Peyer's patch (tissue), 4 donors: ENCODE measurements at regions not wholly inside any gene's neighbourhood (a gene's known extent, or its start where the extent isn't known, plus 50 kb on each side); places are given as distances from the start of the nearest gene placed in this dataset.

Experiments
- DNase-seq, 3 donors: peaks; one replicate each; pipeline ENCODE4 v3.0.0-alpha.2; 2017 to 2019
- H3K27ac ChIP-seq, 4 donors: fragments of 200-600 bp; sonication (generic); one replicate each; pipeline ENCODE4 v1.5.1; 2016 to 2019
- H3K27me3 ChIP-seq, 2 donors: fragments of 200-600 bp; sonication (generic); one replicate each; pipeline ENCODE4 v1.5.1; 2019
- H3K36me3 ChIP-seq, 3 donors: fragments of 200-600 bp; sonication (generic); one replicate each; pipeline ENCODE4 v1.5.1; 2016 to 2019
- H3K4me1 ChIP-seq, 4 donors: fragments of 200-600 bp; sonication (generic); one replicate each; pipeline ENCODE4 v1.5.1; 2016 to 2019
- H3K4me3 ChIP-seq, 4 donors: fragments of 200-600 bp; sonication (generic); 1 replicate in 3 of 4; 2 replicates in 1 of 4; pipeline ENCODE4 v1.5.1; 2016 to 2019; ENCODE audit warnings: mild to moderate bottlenecking in 1 of 4
- H3K9me3 ChIP-seq, 4 donors: fragments of 200-600 bp; sonication (generic); one replicate each; pipeline ENCODE4 v1.5.1; 2016 to 2019; ENCODE audit warnings: mild to moderate bottlenecking in 1 of 4
- POLR2A ChIP-seq, 2 donors: fragments of 450-650 bp; IDR thresholded peaks; one replicate each; pipeline ENCODE4 v1.5.1; 2017; ENCODE audit warnings: antibody characterized with exemption in 2 of 2, mild to moderate bottlenecking in 2 of 2, moderate library complexity in 2 of 2
- TF ChIP-seq, protein P1 (sequence below), 6 experiments: fragments of 450-650 bp in 4 of 6; fragments of 200-600 bp in 2 of 6; sonication (generic) in 1 of 6; IDR thresholded peaks; one replicate each; pipeline ENCODE4 v1.5.1; 2017 to 2019; ENCODE audit warnings: antibody characterized with exemption in 6 of 6, mild to moderate bottlenecking in 3 of 6, moderate library complexity in 1 of 6

DNA sequence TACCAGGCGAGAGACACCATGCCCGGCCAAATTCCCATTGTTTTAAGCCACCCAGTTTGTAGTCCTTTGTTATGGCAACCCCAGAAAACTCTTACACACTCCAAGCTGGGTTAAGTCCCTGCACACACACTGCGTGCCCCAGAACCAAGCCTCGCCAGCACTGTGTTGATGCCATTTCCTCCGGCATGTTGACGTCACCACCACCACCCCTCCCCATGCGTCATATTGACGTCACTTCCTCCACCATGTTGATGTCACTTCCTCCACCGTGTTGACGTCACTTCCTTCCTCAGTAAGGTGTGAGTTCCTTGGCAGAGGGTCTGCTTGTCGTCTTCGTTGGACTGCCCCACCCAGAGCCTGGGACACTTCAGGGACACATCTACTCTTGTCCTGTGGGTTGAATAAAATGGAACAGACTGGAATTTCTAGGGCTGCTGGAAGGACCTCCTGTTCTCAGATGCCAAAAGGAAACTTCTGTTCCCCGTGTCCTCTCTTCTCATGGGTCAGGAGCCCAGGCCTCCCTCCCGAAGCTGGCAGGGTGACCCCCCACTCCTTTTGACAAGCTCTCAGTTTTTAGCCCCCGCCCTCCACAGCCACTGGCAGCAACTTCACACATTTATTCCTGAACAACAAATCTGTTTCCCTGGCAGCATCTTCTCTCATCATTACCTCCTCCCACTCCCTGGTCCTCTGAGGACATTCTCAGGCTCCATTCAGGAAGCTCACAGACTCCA, 643.3 kb downstream of the NPHP4 start:
- no peaks in the 10 kb centered on the region for H3K36me3 ChIP-seq
- no peak for DNase-seq
- H3K27ac ChIP-seq: no peak overlapping the region
- TF ChIP-seq, protein P1, sequence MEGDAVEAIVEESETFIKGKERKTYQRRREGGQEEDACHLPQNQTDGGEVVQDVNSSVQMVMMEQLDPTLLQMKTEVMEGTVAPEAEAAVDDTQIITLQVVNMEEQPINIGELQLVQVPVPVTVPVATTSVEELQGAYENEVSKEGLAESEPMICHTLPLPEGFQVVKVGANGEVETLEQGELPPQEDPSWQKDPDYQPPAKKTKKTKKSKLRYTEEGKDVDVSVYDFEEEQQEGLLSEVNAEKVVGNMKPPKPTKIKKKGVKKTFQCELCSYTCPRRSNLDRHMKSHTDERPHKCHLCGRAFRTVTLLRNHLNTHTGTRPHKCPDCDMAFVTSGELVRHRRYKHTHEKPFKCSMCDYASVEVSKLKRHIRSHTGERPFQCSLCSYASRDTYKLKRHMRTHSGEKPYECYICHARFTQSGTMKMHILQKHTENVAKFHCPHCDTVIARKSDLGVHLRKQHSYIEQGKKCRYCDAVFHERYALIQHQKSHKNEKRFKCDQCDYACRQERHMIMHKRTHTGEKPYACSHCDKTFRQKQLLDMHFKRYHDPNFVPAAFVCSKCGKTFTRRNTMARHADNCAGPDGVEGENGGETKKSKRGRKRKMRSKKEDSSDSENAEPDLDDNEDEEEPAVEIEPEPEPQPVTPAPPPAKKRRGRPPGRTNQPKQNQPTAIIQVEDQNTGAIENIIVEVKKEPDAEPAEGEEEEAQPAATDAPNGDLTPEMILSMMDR (IDR thresholded peaks at IDR 0.05): no peak
- TF ChIP-seq POLR2A (IDR thresholded peaks at IDR 0.05): no peak
- H3K9me3 ChIP-seq: no peaks in the 10 kb centered on the region
- no peak overlapping the region for H3K4me3 ChIP-seq
- H3K4me1 ChIP-seq: no peaks in the 10 kb centered on the region
- H3K27me3 ChIP-seq: no peaks in the 10 kb centered on the region

DNA sequence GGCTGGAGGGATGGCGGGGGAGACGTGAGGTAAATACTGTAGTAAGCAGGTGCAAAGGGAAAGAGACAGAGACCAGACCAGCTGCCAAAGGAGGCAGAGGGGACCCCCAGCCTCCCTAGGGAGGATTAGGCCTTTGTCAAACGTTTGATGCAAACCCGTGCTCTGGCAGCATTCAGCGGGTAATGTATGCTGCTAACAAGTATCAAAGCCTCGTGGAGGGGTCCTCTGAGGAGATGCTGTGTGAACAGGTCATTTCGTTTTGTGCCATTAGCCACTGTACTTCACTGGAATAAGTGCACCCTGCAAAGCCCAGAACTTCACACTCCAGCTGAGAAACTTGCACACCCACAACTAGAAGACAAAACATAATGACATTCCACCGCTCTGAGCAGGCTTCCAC, 644.5 kb downstream of the NPHP4 start:
- TF ChIP-seq POLR2A (IDR thresholded peaks at IDR 0.05): no peak
- TF ChIP-seq, protein P1 (IDR thresholded peaks at IDR 0.05): no peak
- Histone ChIP-seq H3K4me1 (no peaks in the 10 kb centered on the region), H3K4me3 (no peak overlapping the region), H3K9me3 (no peaks in the 10 kb centered on the region), H3K36me3 (no peaks in the 10 kb centered on the region), H3K27ac (no peak overlapping the region), H3K27me3 (no peaks in the 10 kb centered on the region)
- no peak for DNase-seq

GRCh38 chr1:5345556-5345955, 646.7 kb downstream of the NPHP4 start:
- Histone ChIP-seq H3K4me3 (no peak overlapping the region), H3K9me3 (no peaks in the 10 kb centered on the region), H3K36me3 (no peaks in the 10 kb centered on the region), H3K27ac (no peak overlapping the region), H3K27me3 (no peaks in the 10 kb centered on the region), H3K4me1 (no peaks in the 10 kb centered on the region)
- no peak for DNase-seq
- TF ChIP-seq POLR2A (IDR thresholded peaks at IDR 0.05): no peak
- TF ChIP-seq, protein P1 (IDR thresholded peaks at IDR 0.05): no peak

- no peak overlapping the region for H3K4me3 ChIP-seq
- TF ChIP-seq, protein P1 (IDR thresholded peaks at IDR 0.05): no peak
- TF ChIP-seq POLR2A (IDR thresholded peaks at IDR 0.05): no peak
- no peak overlapping the region for H3K27ac ChIP-seq
- no peaks in the 10 kb centered on the region for H3K36me3 ChIP-seq
- DNase-seq: no peak
- no peaks in the 10 kb centered on the region for H3K4me1 ChIP-seq
- H3K27me3 ChIP-seq: no peaks in the 10 kb centered on the region
- H3K9me3 ChIP-seq: no peaks in the 10 kb centered on the region
These were observed 648.8 kb downstream of the NPHP4 start for GRCh38 chr1:5343256-5344020.

DNA sequence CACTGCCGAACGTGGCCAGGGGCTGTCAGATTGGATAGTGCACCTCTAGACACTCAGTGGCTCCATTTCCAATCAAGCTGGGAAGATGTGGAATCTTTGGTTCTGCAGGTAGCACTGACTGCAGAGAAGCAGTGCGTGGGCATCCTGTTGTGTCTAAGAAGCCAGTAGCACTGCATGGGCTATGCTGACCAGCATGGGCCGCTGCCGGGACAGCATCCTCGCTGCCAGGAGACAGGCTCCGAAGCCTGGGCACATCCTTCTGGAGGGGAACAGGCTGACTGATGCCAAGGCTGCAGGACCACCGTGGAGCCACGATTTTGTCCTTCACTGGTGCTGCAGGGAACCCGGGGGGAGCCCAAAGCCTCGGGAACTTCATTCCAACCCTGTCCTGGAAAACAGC, 649.4 kb downstream of the NPHP4 start:
- Histone ChIP-seq H3K36me3 (no peaks in the 10 kb centered on the region), H3K9me3 (no peaks in the 10 kb centered on the region)

More for the DNA sequence above, 649.4 kb downstream of the NPHP4 start:
- no peak overlapping the region for H3K4me3 ChIP-seq
- DNase-seq: no peak
- H3K27ac ChIP-seq: no peak overlapping the region
- H3K4me1 ChIP-seq: no peaks in the 10 kb centered on the region
- no peak for TF ChIP-seq POLR2A (IDR thresholded peaks at IDR 0.05)
- TF ChIP-seq, protein P1 (IDR thresholded peaks at IDR 0.05): no peak
- no peaks in the 10 kb centered on the region for H3K27me3 ChIP-seq
